GM21619 (cell line): ENCODE measurements at regions not wholly inside any gene's neighbourhood (a gene's known extent, or its start where the extent isn't known, plus 50 kb on each side); places are given as distances from the start of the nearest gene placed in this dataset.
"Not testable (repeated sequence)": the region's sequence is repeated elsewhere in the genome, so short reads cannot be mapped to it uniquely, and the experiment has no call there.

Experiments
- ATAC-seq: cut with Tn5 transposase; IDR thresholded peaks from one replicate; pipeline ENCODE4 v1.9.1; 2021; ENCODE audit not compliant: unreplicated experiment

DNA sequence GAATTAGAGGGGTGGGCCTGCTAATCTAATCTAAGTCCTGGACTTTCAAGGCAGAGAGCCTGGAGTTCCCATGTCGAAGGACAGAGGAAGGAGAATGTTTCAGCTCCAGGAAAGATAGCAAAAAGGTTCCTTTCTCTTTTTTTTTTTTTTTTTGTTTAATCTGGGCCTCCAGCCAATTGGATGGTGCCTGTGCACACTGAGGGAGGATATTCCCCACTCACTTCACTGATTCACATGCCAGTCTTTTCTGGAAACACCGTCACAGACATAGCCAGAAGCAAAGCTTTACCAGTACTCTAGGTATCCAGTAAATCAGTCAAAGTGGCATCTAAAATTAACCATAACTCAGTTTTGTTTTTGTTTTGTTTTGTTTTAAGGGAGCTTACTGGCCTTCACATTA, 721.1 kb downstream of the TENT5A start:
- no peak for ATAC-seq

DNA sequence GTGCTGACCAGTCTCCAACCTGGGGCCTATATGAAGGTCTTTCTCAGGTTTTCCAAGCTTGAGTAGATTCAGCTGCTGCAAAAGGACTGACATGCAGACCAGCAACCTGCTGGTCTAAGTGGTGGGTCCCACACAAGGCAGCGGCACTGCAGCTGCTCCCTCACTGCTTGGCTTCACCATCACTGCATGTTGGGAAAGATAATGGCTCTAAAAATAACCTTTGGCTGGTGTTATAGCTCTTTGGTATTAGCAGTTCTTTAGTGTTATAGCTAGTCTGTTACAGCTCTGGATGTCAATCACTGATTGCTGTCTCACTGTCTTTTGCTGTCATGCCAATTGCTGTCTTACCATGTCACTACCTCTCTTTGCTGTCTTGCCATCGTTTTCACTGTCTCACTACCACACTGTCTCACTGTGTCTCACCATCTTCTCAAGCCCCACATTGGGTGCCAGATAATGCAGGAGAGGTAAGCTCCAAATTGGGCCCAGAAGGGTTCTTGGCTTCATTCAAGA, 726.4 kb downstream of the TENT5A start:
- no peak for ATAC-seq

DNA sequence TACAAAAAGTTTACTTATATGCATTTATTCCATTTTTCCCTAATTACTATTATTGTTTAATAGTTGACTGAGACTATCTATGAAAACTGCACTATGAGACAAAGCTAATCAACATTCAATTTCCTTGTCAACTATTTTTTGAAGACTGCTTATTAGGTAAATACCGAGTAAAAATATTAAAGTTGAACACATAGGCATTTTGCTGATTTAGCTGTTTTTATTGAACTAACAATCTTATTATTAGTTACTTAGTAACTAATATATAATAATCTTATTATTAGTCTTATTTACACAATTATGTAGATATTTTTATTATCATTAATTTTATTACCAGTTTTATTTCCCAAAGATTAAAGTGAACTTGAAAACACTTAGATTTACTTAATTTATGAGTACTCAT, 728.8 kb downstream of the TENT5A start:
- ATAC-seq: no peak

DNA sequence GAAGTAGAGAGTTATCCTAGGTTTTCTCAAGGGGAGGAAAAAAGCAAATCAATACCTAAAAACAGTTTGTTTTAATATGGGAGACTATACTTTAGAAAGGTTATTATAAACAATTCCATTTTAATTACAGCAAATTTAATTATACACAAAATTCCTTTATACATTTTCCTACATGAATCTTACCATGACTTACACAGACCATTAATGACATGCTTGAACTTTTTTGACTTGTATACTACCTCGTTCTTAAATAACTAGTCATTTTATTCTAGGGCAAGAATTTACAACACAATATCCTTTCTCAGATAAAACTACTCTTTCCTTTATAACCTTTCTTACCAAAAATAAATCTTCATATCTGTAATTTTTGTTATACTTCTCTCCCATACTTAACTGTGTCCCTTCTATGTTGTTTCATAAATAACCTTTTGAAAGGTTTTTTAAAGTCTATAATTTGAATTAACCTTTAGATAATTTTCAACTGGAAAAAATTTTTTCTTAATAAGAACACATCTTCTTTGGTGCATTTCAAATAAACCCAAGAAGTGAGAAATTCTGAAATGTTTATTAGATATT, 729.4 kb downstream of the TENT5A start:
- no peak for ATAC-seq

DNA sequence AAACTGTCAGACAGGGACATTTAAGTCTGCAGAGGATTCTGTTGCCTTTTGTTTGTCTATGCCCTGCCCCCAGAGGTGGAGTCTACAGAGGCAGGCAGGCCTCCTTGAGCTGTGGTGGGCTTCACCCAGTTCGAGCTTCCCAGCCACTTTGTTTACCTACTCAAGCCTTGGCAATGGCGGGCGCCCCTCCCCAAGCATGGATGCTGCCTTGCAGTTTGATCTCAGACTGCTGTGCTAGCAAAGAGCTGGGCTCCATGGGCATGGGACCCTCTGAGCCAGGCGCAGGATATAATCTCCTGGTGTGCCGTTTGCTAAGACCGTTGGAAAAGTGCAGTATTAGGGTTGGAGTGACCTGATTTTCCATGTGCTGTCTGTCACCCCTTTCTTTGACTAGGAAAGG, 734.9 kb downstream of the TENT5A start:
- ATAC-seq: not testable (repeated sequence)

DNA sequence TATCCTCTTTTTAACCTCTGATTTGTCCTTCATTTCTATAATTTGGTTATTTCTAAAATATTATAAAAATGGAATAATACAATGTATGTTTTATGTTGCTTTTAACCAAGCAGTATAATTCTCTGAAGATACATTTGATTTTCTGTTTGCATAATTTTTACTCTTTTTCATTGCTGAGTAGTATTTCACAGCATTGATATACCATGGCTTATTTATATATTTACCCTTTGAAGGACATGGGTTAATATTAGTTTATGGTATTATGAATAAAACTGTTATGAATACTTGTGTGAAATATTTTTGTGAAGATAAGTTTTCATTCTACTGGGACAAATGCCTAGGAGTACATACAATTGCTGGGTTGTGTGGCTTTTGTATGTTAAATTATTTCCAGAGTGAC, 748.6 kb downstream of the TENT5A start:
- ATAC-seq: no peak

DNA sequence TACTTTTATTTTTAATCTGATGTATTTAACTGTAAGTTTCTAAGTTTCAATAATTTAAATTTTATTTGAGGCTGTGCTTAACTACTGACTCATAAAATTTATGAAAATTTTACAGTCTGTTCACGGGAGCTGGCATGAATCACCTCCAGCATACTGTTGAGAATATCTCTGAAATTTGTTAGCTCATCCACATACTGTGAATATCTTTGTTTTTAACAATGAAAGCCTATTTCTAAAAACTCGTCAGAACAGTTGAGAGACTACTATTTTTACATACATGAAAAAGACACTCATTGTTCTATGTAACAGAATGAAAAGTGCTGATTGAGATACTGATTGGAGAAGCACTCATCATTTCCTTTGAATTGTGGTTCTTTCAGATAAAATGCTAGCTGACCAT, 749.3 kb downstream of the TENT5A start:
- ATAC-seq: no peak

DNA sequence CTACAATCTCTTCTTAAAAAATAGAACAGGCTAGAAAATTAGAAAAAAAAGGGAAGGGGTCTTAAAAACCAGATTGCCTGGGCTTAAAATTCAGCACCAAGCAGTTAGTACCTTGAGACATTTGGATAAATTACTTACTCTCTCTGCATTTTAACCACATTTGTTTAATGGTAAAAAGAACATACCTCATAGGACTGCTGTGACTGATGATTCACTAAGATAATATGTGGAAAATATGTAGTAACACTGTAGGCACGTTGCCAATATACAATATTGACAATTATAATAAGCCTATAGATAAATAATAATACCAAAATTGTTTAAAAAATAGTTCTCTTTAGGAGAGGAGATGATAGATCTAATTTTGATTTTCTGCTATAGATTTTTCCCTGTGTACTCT, 750.4 kb downstream of the TENT5A start:
- ATAC-seq: no peak

DNA sequence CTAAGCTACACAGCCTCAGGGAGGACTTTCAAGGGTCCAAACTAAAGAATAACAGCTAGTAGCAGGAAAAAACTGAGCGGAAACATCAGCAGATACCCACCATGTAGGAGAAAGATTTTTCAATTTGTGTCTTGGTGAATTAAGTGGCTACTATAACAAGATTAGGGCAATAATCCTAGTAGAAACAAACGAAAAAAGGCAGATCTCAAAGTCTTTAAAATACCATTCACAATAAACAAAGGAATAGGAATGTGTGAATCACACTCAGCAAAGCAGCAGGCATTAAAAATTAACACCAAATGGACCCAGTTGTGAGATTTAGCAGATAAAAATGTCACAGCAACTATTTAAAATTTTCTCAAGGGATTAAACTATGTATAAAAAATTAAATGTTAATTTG, 761.2 kb downstream of the TENT5A start:
- ATAC-seq: no peak

DNA sequence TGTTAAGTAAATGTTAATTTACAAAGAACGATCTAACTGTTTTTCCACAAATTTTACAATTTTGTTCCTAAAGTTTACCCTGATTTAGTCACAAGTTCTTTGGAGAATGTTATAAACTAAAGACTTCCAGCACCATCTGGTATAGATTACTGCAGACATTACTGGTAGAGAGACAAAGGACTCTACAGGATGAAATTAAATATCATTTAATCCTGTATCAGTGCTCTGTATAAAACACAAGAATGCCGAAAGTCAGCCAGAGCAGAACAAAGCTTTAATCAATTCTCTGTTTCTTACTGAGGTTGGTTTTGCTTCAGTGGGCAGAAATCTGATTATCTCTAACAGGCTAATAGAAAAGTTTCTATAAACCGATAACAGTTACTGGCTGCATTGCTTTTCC, 763.6 kb downstream of the TENT5A start:
- ATAC-seq: no peak

DNA sequence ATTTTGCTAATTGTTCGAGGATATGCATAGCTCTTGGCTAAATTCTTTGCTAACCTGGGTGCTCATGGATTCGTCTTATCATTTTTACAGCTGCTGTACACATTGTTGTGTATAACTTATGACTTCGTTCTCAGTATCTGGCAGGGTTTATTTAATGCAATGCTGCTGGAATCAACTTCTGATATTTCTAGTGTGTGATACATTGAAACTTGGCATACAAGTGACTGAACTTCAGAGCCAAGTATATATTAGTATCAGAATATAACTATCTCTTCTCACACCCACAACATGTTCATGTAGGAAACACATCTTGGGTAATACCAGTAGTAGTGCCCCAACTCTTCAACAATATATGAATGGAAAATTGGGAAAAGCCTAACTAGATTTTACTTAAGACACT, 764.2 kb downstream of the TENT5A start:
- ATAC-seq: no peak

DNA sequence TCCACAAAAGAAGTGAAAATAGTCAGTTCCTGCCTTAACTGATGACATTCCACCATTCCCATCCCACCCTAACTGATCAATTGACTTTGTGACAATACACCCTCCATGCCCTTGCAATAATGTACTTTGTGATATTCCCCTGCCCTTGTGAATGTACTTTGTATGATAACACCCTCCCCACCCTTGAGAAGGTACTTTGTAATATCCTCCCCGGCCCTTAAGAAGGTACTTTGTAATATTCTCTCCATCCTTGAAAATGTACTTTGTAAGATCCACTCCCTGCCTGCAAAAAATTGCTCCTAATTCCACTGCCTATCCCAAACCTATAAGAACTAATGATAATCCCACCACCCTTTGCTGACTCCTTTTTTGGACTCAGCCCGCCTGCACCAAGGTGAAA, 771.3 kb downstream of the TENT5A start:
- not testable (repeated sequence) for ATAC-seq

DNA sequence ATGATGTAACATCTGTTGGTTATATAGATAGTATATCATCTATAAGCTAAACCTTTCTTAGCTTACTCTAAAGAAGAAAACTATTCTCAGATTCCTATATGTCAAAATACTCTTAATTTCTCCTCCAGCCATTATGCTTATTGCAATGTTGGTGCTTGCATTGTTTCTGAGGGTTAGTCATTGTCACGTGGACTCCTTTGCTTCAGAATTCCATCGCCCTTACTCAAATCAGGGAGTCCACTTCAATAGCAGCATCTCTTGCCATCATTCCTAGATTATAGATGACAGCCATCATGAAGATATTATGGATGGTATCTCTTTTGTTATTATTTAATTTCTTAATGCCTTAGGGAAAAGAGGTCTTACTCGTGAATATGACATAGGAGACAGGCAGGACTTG, 776.1 kb downstream of the TENT5A start:
- ATAC-seq: no peak

DNA sequence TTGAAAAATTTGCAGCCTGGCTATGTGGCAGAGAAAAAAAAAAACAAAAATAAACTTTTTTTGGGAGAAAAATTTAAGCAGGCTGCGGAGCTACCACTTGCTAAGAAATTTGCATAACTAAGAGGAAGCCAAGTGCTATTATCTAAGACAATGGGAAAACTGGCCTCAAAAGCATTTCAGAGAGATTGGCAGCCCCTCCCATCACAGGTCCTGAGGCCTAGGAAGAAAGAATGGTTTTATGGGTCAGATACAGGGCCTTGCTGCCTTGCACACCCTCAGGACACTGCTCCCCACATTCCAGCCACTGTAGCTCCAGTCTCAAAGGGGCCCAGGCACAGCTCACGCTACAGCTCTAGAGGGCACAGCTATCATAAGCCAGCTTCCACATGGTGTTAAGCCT, 777.9 kb downstream of the TENT5A start:
- ATAC-seq: no peak

DNA sequence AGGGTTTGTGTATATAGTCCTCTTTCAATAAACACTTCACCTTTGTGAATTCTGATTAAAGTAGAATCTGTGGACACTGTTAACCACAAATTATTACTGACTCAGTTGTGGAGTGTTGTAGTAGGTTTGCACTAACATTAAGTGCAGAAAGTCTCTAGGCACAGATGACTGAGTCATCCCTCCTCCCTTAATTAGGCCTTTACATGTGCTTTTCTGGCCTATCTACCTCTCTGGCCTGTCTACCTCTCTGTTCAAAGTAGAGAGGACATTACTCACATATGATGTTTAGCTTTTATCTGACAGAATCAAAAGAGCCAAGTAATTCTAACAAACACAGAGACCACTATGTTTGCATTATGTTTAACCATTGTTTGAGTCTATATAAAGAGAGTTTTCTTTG, 783.0 kb downstream of the TENT5A start:
- ATAC-seq: no peak

DNA sequence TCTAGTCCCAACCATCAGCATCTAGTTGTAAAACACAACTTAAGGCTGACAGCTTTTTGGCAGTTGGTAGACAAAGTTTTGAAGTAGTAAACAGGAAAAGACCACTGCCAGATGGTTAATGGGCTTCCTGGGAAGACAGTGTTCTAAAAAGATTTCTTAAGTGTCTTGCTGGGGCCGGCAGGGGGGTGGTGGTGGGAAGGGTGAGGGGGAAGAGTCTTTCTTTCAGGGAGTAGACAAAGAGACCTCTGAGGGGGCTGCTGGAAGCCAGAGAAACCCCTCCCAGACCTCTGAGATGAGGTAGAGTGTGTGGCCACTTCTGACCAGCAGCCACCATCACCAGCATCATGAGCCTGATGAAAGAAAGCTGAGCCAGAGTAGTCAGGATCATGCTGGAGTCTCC, 784.9 kb downstream of the TENT5A start:
- no peak for ATAC-seq

DNA sequence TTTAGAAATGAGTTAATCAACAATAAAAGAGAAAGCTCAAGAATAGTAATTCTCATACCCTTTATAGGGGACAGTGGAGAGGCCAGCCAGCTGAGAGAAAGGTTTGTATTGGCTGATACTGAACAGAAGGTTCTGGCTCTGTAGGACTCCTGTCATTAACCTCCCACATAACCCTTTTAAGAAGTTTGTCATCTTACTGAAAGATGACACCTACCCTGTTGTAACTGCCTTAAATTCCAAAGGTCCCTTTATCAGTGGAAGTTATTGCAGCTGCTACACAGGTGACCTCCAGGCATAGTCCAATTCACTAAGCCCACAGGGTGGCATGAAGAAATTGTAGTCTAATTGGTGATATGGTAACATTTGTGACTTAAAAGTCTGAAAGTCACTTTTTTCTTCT, 790.1 kb downstream of the TENT5A start:
- ATAC-seq: no peak

DNA sequence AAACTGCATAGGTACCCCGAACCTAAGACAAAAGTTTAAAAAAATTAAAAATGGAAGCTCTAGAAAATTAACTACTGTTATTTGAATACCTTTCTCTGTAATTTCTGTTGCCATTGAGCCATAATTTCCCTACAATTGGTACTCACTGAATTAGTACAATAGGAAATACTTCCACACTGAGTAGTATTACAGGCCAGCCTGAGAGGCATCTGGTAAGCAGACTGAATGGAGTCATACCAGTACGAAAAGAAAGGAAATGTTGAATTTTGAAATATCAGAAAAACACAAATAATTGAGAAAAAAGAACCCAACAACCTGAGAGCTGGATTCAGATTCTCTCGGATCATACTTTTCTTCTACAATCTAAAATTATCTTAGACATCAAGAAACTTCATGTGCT, 791.3 kb downstream of the TENT5A start:
- no peak for ATAC-seq

DNA sequence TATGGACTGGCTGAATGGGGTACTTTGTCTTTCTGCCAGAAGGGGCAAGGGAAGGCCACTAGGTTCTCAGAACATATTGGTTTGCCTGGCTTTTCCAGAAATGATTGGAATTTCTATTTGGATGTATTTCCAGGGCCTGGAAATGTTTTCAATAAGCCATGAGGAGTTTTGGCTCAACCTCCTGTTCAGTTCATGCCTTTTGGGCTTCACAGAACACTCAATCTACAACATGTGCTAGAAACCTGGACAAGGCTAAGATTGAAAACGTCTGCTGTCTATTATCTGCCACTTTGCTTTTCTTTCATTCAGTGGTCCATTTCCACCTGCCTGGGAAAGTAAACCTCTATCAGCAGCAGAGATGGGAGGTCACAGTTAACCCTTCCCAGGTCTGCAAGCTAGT, 793.4 kb downstream of the TENT5A start:
- no peak for ATAC-seq

DNA sequence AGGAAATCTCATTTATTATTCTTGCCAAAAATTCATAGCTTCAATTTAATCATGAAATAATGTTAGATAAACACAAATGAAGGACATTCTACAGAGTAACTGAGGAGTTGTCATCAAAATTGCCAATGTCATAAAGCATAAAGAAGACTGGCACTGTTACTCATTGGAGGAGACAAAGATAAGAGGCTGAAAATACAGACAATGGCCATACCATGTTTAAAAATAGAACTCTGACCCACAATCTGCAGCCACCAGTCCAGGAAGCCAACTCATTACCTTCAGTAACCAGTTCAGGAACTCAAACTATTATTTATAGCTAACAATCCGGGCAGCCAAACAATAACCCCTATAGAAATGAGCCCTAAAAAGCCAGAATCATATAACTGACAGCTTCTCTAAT, 795.6 kb downstream of the TENT5A start:
- no peak for ATAC-seq

DNA sequence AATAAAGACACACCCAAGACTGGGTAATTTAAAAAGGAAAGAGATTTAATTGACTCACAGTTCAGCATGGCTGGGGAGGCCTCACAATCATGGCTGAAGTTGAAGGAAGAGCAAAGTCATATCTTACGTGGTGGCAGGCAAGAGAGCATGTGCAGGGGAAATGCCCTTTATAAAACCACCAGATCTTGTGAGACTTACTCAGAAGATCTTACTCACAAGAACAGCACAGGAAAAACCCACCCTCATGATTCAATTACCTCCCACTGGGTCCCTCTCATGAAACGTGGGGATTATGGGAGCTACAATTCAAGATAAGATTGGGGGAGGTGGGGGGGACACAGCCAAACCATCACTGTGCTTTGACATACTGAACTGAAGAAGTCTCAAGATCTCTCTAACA, 800.0 kb downstream of the TENT5A start:
- ATAC-seq: not testable (repeated sequence)

DNA sequence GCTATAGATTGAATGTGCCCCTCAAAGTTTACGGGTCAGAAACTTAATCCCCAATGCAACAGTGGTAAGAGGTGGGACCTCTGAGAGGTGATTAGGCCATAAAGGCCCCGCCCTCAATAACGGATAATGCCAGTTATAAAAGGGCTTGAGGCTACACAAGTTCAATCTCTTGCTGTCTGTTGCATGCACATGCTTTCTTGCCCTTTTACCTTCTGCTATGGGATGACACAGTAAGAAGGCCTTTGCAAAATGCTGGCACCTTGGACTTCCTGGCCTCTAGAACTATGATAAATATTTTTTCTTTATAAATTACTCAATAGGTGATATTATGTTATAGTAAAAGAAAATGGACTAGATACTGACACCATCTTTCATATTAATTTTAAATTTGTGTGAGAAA, 806.1 kb downstream of the TENT5A start:
- no peak for ATAC-seq

DNA sequence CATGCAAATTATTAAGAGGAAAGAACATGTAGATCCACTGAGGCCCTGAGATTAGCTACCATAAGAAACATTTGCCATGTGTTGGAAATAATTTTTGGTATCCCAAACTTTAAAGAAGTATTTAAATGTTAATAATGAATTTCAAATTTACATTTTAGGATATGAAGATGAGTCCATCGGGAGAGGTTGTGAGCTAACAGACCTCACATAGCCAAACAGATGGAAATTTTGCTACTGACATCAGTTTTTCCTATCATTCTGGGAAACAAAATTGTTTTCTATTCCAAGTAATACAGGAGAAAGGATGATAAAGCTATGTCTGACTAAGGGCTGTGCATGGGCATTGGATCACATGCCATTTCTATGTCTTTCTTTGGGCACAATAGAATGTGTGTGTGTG, 809.6 kb downstream of the TENT5A start:
- ATAC-seq: no peak

DNA sequence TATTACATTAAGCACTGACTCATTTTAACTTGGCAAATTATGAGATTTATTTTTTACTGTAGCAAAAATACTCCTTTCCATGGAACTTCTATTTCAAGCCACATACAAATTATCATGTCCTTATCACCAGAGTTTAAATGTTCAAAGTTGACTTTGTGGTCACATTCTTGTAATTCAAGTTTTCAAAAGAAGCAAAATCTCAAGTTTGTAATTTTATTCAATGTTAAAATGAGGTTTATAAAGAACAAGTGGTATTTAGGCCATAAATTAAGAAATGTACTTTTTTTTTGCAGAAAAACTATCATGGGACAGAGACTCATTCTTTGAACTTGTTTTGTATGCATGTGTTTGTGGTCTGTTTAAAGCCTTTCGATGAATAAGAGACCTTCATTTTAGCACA, 811.5 kb downstream of the TENT5A start:
- ATAC-seq: no peak
